Right lung (tissue), 2 donors: ENCODE measurements at regions not wholly inside any gene's neighbourhood (a gene's known extent, or its start where the extent isn't known, plus 50 kb on each side); places are given as distances from the start of the nearest gene placed in this dataset.
"Not testable (repeated sequence)": the region's sequence is repeated elsewhere in the genome, so short reads cannot be mapped to it uniquely, and the experiment has no call there.

Source experiments
- DNase-seq, 2 donors: peaks; one replicate each; pipeline ENCODE4 v3.0.0-alpha.2; 2013

- DNase-seq: no peak
These were observed 323.3 kb upstream of the DUSP10 start for GRCh38 chr1:222065234-222065633.

- no peak for DNase-seq
These were observed 322.7 kb upstream of the DUSP10 start for GRCh38 chr1:222064388-222065211.

- no peak for DNase-seq
These were observed 320.8 kb upstream of the DUSP10 start for GRCh38 chr1:222062640-222063039.

GRCh38 chr1:222061711-222062359 is 319.9 kb upstream of the DUSP10 start:
- DNase-seq: no peak

- DNase-seq: no peak
These were observed 318.5 kb upstream of the DUSP10 start for GRCh38 chr1:222060210-222060916.

GRCh38 chr1:222058249-222058648 is 316.4 kb upstream of the DUSP10 start:
- no peak for DNase-seq

- DNase-seq: no peak
These were observed 315.3 kb upstream of the DUSP10 start for GRCh38 chr1:222057162-222057561.

- DNase-seq: no peak
These were observed 312.5 kb upstream of the DUSP10 start for GRCh38 chr1:222054416-222054815.

GRCh38 chr1:222053790-222054294 is 312.0 kb upstream of the DUSP10 start:
- DNase-seq: no peak

- not testable (repeated sequence) for DNase-seq
These were observed 309.4 kb upstream of the DUSP10 start for GRCh38 chr1:222051311-222051710.

- DNase-seq: not testable (repeated sequence)
These were observed 307.8 kb upstream of the DUSP10 start for GRCh38 chr1:222049661-222050060.

- DNase-seq: no peak
These were observed 307.3 kb upstream of the DUSP10 start for GRCh38 chr1:222049176-222049575.

GRCh38 chr1:222048094-222048595 is 306.3 kb upstream of the DUSP10 start:
- no peak for DNase-seq

GRCh38 chr1:222047366-222047765 is 305.5 kb upstream of the DUSP10 start:
- no peak for DNase-seq

- DNase-seq: no peak
These were observed 304.9 kb upstream of the DUSP10 start for GRCh38 chr1:222046684-222047263.

- no peak for DNase-seq
These were observed 303.9 kb upstream of the DUSP10 start for GRCh38 chr1:222045786-222046185.

- no peak for DNase-seq
These were observed 303.3 kb upstream of the DUSP10 start for GRCh38 chr1:222045236-222045635.

- DNase-seq: peak; percentile 31 to 49
These were observed 301.8 kb upstream of the DUSP10 start for GRCh38 chr1:222043444-222044292.

GRCh38 chr1:222042120-222042519 is 300.2 kb upstream of the DUSP10 start:
- DNase-seq: no peak

- no peak for DNase-seq
These were observed 299.1 kb upstream of the DUSP10 start for GRCh38 chr1:222040955-222041354.
